Nephron (organoid): ENCODE measurements at regions not wholly inside any gene's neighbourhood (a gene's known extent, or its start where the extent isn't known, plus 50 kb on each side); places are given as distances from the start of the nearest gene placed in this dataset.

Experiments used
- H3K27ac Mint-ChIP-seq, 3 experiments: 2 replicates each; pipeline ENCODE4 v1.8.0; 2020; ENCODE audit warnings: mixed read lengths in 3 of 3, mild to moderate bottlenecking in 2 of 3, moderate library complexity in 1 of 3
- H3K27me3 Mint-ChIP-seq: 2 replicates; pipeline ENCODE4 v1.8.0; 2021; ENCODE audit warnings: low read depth, mild to moderate bottlenecking, moderate library complexity, mixed read lengths
- H3K36me3 Mint-ChIP-seq: 2 replicates; pipeline ENCODE4 v1.8.0; 2020; ENCODE audit warnings: low read depth, mixed read lengths
- H3K4me1 Mint-ChIP-seq: 2 replicates; pipeline ENCODE4 v1.8.0; 2020; ENCODE audit warnings: mixed read lengths
- H3K4me3 Mint-ChIP-seq, 3 experiments: 2 replicates each; pipeline ENCODE4 v1.8.0; 2020; ENCODE audit warnings: mild to moderate bottlenecking in 3 of 3, mixed read lengths in 3 of 3, moderate library complexity in 2 of 3
- H3K9me3 Mint-ChIP-seq: 2 replicates; pipeline ENCODE4 v1.8.0; 2020; ENCODE audit warnings: mixed read lengths
- CTCF ChIP-seq, 3 experiments: fragments of 200-600 bp; sonication (generic); IDR thresholded peaks; one replicate each; pipeline ENCODE4 v1.5.0; 2021; ENCODE audit warnings: antibody characterized with exemption in 3 of 3; ENCODE audit not compliant: unreplicated experiment in 3 of 3

- Mint-ChIP-seq H3K27ac (no peak overlapping the region), H3K36me3 (no peaks in the 10 kb centered on the region), H3K9me3 (no peaks in the 10 kb centered on the region), H3K4me3 (no peak overlapping the region), H3K27me3 (no peaks in the 10 kb centered on the region), H3K4me1 (peaks cover under 1% of the 10 kb centered on the region)
- TF ChIP-seq CTCF (IDR thresholded peaks at IDR 0.05; ENCODE audit: unreplicated experiment in 3 of 3) = no peak
These were observed 164.8 kb downstream of the VEGFC start for GRCh38 chr4:176627916-176628315.

- Mint-ChIP-seq H3K4me3 (no peak overlapping the region), H3K27me3 (no peaks in the 10 kb centered on the region)
- no peak for TF ChIP-seq CTCF (IDR thresholded peaks at IDR 0.05; ENCODE audit: unreplicated experiment in 3 of 3)
These were observed 161.1 kb downstream of the VEGFC start for GRCh38 chr4:176631611-176632010.

More at GRCh38 chr4:176631611-176632010, 161.1 kb downstream of the VEGFC start:
- Mint-ChIP-seq H3K4me1 (no peaks in the 10 kb centered on the region), H3K9me3 (no peaks in the 10 kb centered on the region), H3K27ac (no peak overlapping the region), H3K36me3 (no peaks in the 10 kb centered on the region)
